WTC11 (cell line): ENCODE measurements at regions not wholly inside any gene's neighbourhood (a gene's known extent, or its start where the extent isn't known, plus 50 kb on each side); places are given as distances from the start of the nearest gene placed in this dataset.

Experiments used
- ARID4B ChIP-seq: sonication (generic); formaldehyde crosslinking; IDR thresholded peaks from 2 replicates; pipeline ENCODE4 v1.8.0; 2023; ENCODE audit warnings: missing genetic modification reagents, mild to moderate bottlenecking, borderline replicate concordance
- CREB1 ChIP-seq: sonication (generic); formaldehyde crosslinking; IDR thresholded peaks from 2 replicates; pipeline ENCODE4 v1.8.0; 2023; ENCODE audit warnings: mild to moderate bottlenecking, missing genetic modification reagents
- CTCF ChIP-seq: fragments of 200-600 bp; IDR thresholded peaks from 2 replicates; pipeline ENCODE4 v1.8.0; 2022; ENCODE audit warnings: antibody characterized with exemption
- FOXP4 ChIP-seq: sonication (generic); formaldehyde crosslinking; IDR thresholded peaks from 2 replicates; pipeline ENCODE4 v1.8.0; 2022; ENCODE audit warnings: mild to moderate bottlenecking, missing genetic modification reagents
- KAT7 ChIP-seq: sonication (generic); formaldehyde crosslinking; IDR thresholded peaks from 2 replicates; pipeline ENCODE4 v1.8.1; 2023; ENCODE audit warnings: missing genetic modification reagents, mild to moderate bottlenecking, borderline replicate concordance
- NFYB ChIP-seq: sonication (generic); formaldehyde crosslinking; conservative IDR thresholded peaks from 2 replicates; pipeline ENCODE4 v1.8.0; 2022; ENCODE audit warnings: low read depth, missing genetic modification reagents
- PREB ChIP-seq: sonication (generic); formaldehyde crosslinking; IDR thresholded peaks from 2 replicates; pipeline ENCODE4 v1.8.1; 2022; ENCODE audit warnings: mild to moderate bottlenecking, missing genetic modification reagents, moderate library complexity, borderline replicate concordance
- RORB ChIP-seq: fragments of 250-450 bp; sonication (Bioruptor Pico); IDR thresholded peaks from 2 replicates; pipeline ENCODE4 v1.9.0; 2021; ENCODE audit warnings: mild to moderate bottlenecking
- TEAD4 ChIP-seq: sonication (generic); formaldehyde crosslinking; IDR thresholded peaks from 2 replicates; pipeline ENCODE4 v1.8.0; 2022; ENCODE audit warnings: mild to moderate bottlenecking, missing genetic modification reagents
- USF2 ChIP-seq: sonication (generic); formaldehyde crosslinking; IDR thresholded peaks from 2 replicates; pipeline ENCODE4 v1.8.1; 2023; ENCODE audit warnings: mild to moderate bottlenecking, missing genetic modification reagents, moderate library complexity
- ZNF232 ChIP-seq: sonication (generic); formaldehyde crosslinking; IDR thresholded peaks from 2 replicates; pipeline ENCODE4 v1.8.0; 2022; ENCODE audit warnings: mild to moderate bottlenecking, missing genetic modification reagents

DNA sequence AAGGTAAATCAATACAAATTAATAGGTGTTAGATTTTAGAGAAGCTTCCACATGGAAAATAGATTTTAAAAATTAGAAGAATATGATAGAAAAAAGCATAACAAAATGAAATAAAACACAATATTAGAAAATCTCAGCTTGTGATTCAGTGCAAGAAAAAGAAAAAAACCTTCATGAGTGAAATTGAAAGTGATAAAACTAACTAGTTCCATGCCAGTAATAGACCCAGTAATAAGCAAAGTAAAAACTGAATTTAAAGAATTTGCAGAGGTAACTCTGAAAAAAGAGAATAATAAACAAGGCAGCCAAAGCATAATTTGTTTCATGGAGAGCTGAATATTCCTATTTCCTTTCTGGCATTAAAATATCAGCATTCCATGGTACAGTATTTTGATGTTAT lies 174.3 kb upstream of the TENM3 start:
- TF ChIP-seq CTCF = no peak
- no peak for TF ChIP-seq KAT7 (CRISPR knock-in tag)
- no peak for TF ChIP-seq ARID4B (CRISPR knock-in tag)
- no peak for TF ChIP-seq USF2 (CRISPR knock-in tag)
- TF ChIP-seq FOXP4 = no peak
- no peak for TF ChIP-seq RORB (CRISPR knock-in tag)
- TF ChIP-seq NFYB (CRISPR knock-in tag) = no peak
- no peak for TF ChIP-seq PREB (CRISPR knock-in tag)
- TF ChIP-seq CREB1 = no peak
- no peak for TF ChIP-seq TEAD4 (CRISPR knock-in tag)
- no peak for TF ChIP-seq ZNF232 (CRISPR knock-in tag)
